ENCODE measurements at regions not wholly inside any gene's neighbourhood (a gene's known extent, or its start where the extent isn't known, plus 50 kb on each side); places are given as distances from the start of the nearest gene placed in this dataset.

- H3K36me3 ChIP-seq (ENCODE audit: insufficient read depth, low read length): no peaks in the 10 kb centered on the region
- H3K27me3 ChIP-seq (ENCODE audit: control insufficient read depth in 1 of 2, insufficient read depth in 2 of 2, low read length in 2 of 2): no peaks in the 10 kb centered on the region
- H3K9ac ChIP-seq (ENCODE audit: low read length): no peak overlapping the region
- no peaks in the 10 kb centered on the region for H3K9me3 ChIP-seq (ENCODE audit: low read length)
- H3K4me3 ChIP-seq (ENCODE audit: low read depth in 1 of 2, low read length in 2 of 2): no peak overlapping the region
- no peak overlapping the region for H3K27ac ChIP-seq (ENCODE audit: low read depth, low read length)
- peaks cover 13% of the 10 kb centered on the region for H3K4me1 ChIP-seq (ENCODE audit: insufficient read depth, low read length)
Measured at GRCh38 chr12:24374452-24374851, 425.0 kb upstream of the SOX5 start.

GRCh38 chr12:24373004-24373403 is 423.5 kb upstream of the SOX5 start:
- no peaks in the 10 kb centered on the region for H3K36me3 ChIP-seq (ENCODE audit: insufficient read depth, low read length)
- H3K4me3 ChIP-seq (ENCODE audit: low read depth in 1 of 2, low read length in 2 of 2): no peak overlapping the region
- H3K9ac ChIP-seq (ENCODE audit: low read length): no peak overlapping the region
- H3K4me1 ChIP-seq (ENCODE audit: insufficient read depth, low read length): no peaks in the 10 kb centered on the region
- H3K27me3 ChIP-seq (ENCODE audit: control insufficient read depth in 1 of 2, insufficient read depth in 2 of 2, low read length in 2 of 2): no peaks in the 10 kb centered on the region
- H3K9me3 ChIP-seq (ENCODE audit: low read length): no peaks in the 10 kb centered on the region
- H3K27ac ChIP-seq (ENCODE audit: low read depth, low read length): no peak overlapping the region

- H3K4me3 ChIP-seq (ENCODE audit: low read depth in 1 of 2, low read length in 2 of 2): no peak overlapping the region
- no peak overlapping the region for H3K27ac ChIP-seq (ENCODE audit: low read depth, low read length)
Measured at GRCh38 chr12:24366514-24366913, 417.0 kb upstream of the SOX5 start.

GRCh38 chr12:24364921-24365320 is 415.5 kb upstream of the SOX5 start:
- no peaks in the 10 kb centered on the region for H3K36me3 ChIP-seq (ENCODE audit: insufficient read depth, low read length)
- no peaks in the 10 kb centered on the region for H3K27me3 ChIP-seq (ENCODE audit: control insufficient read depth in 1 of 2, insufficient read depth in 2 of 2, low read length in 2 of 2)
- peaks cover 11% of the 10 kb centered on the region for H3K4me1 ChIP-seq (ENCODE audit: insufficient read depth, low read length)
- H3K27ac ChIP-seq (ENCODE audit: low read depth, low read length): no peak overlapping the region
- no peak overlapping the region for H3K4me3 ChIP-seq (ENCODE audit: low read depth in 1 of 2, low read length in 2 of 2)
- H3K9me3 ChIP-seq (ENCODE audit: low read length): no peaks in the 10 kb centered on the region
- H3K9ac ChIP-seq (ENCODE audit: low read length): no peak overlapping the region

More at GRCh38 chr12:24366514-24366913, 417.0 kb upstream of the SOX5 start:
- H3K4me1 ChIP-seq (ENCODE audit: insufficient read depth, low read length): peaks cover 11% of the 10 kb centered on the region
- H3K36me3 ChIP-seq (ENCODE audit: insufficient read depth, low read length): no peaks in the 10 kb centered on the region
- no peaks in the 10 kb centered on the region for H3K9me3 ChIP-seq (ENCODE audit: low read length)
- H3K27me3 ChIP-seq (ENCODE audit: control insufficient read depth in 1 of 2, insufficient read depth in 2 of 2, low read length in 2 of 2): no peaks in the 10 kb centered on the region
- no peak overlapping the region for H3K9ac ChIP-seq (ENCODE audit: low read length)

GRCh38 chr12:24363177-24363754 is 413.8 kb upstream of the SOX5 start:
- Histone ChIP-seq H3K9me3 (ENCODE audit: low read length) (no peaks in the 10 kb centered on the region), H3K36me3 (ENCODE audit: insufficient read depth, low read length) (no peaks in the 10 kb centered on the region), H3K9ac (ENCODE audit: low read length) (no peak overlapping the region), H3K4me1 (ENCODE audit: insufficient read depth, low read length) (peaks cover 11% of the 10 kb centered on the region), H3K4me3 (ENCODE audit: low read depth in 1 of 2, low read length in 2 of 2) (no peak overlapping the region), H3K27ac (ENCODE audit: low read depth, low read length) (no peak overlapping the region), H3K27me3 (ENCODE audit: control insufficient read depth in 1 of 2, insufficient read depth in 2 of 2, low read length in 2 of 2) (no peaks in the 10 kb centered on the region)

- Histone ChIP-seq H3K27me3 (ENCODE audit: control insufficient read depth in 1 of 2, insufficient read depth in 2 of 2, low read length in 2 of 2) (no peaks in the 10 kb centered on the region), H3K9ac (ENCODE audit: low read length) (no peak overlapping the region), H3K36me3 (ENCODE audit: insufficient read depth, low read length) (no peaks in the 10 kb centered on the region), H3K4me3 (ENCODE audit: low read depth in 1 of 2, low read length in 2 of 2) (no peak overlapping the region), H3K4me1 (ENCODE audit: insufficient read depth, low read length) (peaks cover 11% of the 10 kb centered on the region), H3K27ac (ENCODE audit: low read depth, low read length) (no peak overlapping the region), H3K9me3 (ENCODE audit: low read length) (no peaks in the 10 kb centered on the region)
Measured at GRCh38 chr12:24361877-24362580, 412.6 kb upstream of the SOX5 start.

- Histone ChIP-seq H3K27ac (ENCODE audit: low read depth, low read length) (no peak overlapping the region), H3K27me3 (ENCODE audit: control insufficient read depth in 1 of 2, insufficient read depth in 2 of 2, low read length in 2 of 2) (no peaks in the 10 kb centered on the region), H3K36me3 (ENCODE audit: insufficient read depth, low read length) (no peaks in the 10 kb centered on the region), H3K9ac (ENCODE audit: low read length) (no peak overlapping the region), H3K4me1 (ENCODE audit: insufficient read depth, low read length) (peaks cover 11% of the 10 kb centered on the region), H3K4me3 (ENCODE audit: low read depth in 1 of 2, low read length in 2 of 2) (no peak overlapping the region), H3K9me3 (ENCODE audit: low read length) (no peaks in the 10 kb centered on the region)
Measured at GRCh38 chr12:24360907-24361306, 411.4 kb upstream of the SOX5 start.

GRCh38 chr12:24360461-24360860 is 411.0 kb upstream of the SOX5 start:
- H3K4me3 ChIP-seq (ENCODE audit: low read depth in 1 of 2, low read length in 2 of 2): no peak overlapping the region
- peaks cover 11% of the 10 kb centered on the region for H3K4me1 ChIP-seq (ENCODE audit: insufficient read depth, low read length)
- H3K9me3 ChIP-seq (ENCODE audit: low read length): no peaks in the 10 kb centered on the region
- H3K9ac ChIP-seq (ENCODE audit: low read length): no peak overlapping the region
- H3K27ac ChIP-seq (ENCODE audit: low read depth, low read length): no peak overlapping the region
- no peaks in the 10 kb centered on the region for H3K36me3 ChIP-seq (ENCODE audit: insufficient read depth, low read length)
- H3K27me3 ChIP-seq (ENCODE audit: control insufficient read depth in 1 of 2, insufficient read depth in 2 of 2, low read length in 2 of 2): no peaks in the 10 kb centered on the region

- Histone ChIP-seq H3K9ac (ENCODE audit: low read length) (no peak overlapping the region), H3K27me3 (ENCODE audit: control insufficient read depth in 1 of 2, insufficient read depth in 2 of 2, low read length in 2 of 2) (no peaks in the 10 kb centered on the region), H3K4me3 (ENCODE audit: low read depth in 1 of 2, low read length in 2 of 2) (no peak overlapping the region), H3K4me1 (ENCODE audit: insufficient read depth, low read length) (peaks cover 11% of the 10 kb centered on the region), H3K36me3 (ENCODE audit: insufficient read depth, low read length) (no peaks in the 10 kb centered on the region), H3K9me3 (ENCODE audit: low read length) (no peaks in the 10 kb centered on the region), H3K27ac (ENCODE audit: low read depth, low read length) (no peak overlapping the region)
Measured at GRCh38 chr12:24360057-24360456, 410.6 kb upstream of the SOX5 start.

GRCh38 chr12:24359418-24359817 is 409.9 kb upstream of the SOX5 start:
- Histone ChIP-seq H3K36me3 (ENCODE audit: insufficient read depth, low read length) (no peaks in the 10 kb centered on the region), H3K4me3 (ENCODE audit: low read depth in 1 of 2, low read length in 2 of 2) (no peak overlapping the region), H3K27ac (ENCODE audit: low read depth, low read length) (no peak overlapping the region), H3K4me1 (ENCODE audit: insufficient read depth, low read length) (peaks cover 11% of the 10 kb centered on the region), H3K27me3 (ENCODE audit: control insufficient read depth in 1 of 2, insufficient read depth in 2 of 2, low read length in 2 of 2) (no peaks in the 10 kb centered on the region), H3K9ac (ENCODE audit: low read length) (no peak overlapping the region), H3K9me3 (ENCODE audit: low read length) (no peaks in the 10 kb centered on the region)

GRCh38 chr12:24356240-24356804 is 406.9 kb upstream of the SOX5 start:
- Histone ChIP-seq H3K4me3 (ENCODE audit: low read depth in 1 of 2, low read length in 2 of 2) (no peak overlapping the region), H3K4me1 (ENCODE audit: insufficient read depth, low read length) (no peaks in the 10 kb centered on the region), H3K27ac (ENCODE audit: low read depth, low read length) (no peak overlapping the region), H3K36me3 (ENCODE audit: insufficient read depth, low read length) (no peaks in the 10 kb centered on the region), H3K9ac (ENCODE audit: low read length) (no peak overlapping the region), H3K9me3 (ENCODE audit: low read length) (no peaks in the 10 kb centered on the region), H3K27me3 (ENCODE audit: control insufficient read depth in 1 of 2, insufficient read depth in 2 of 2, low read length in 2 of 2) (no peaks in the 10 kb centered on the region)

- H3K9ac ChIP-seq (ENCODE audit: low read length): no peak overlapping the region
- no peaks in the 10 kb centered on the region for H3K9me3 ChIP-seq (ENCODE audit: low read length)
- no peaks in the 10 kb centered on the region for H3K27me3 ChIP-seq (ENCODE audit: control insufficient read depth in 1 of 2, insufficient read depth in 2 of 2, low read length in 2 of 2)
- H3K27ac ChIP-seq (ENCODE audit: low read depth, low read length): no peak overlapping the region
- H3K4me3 ChIP-seq (ENCODE audit: low read depth in 1 of 2, low read length in 2 of 2): no peak overlapping the region
- H3K4me1 ChIP-seq (ENCODE audit: insufficient read depth, low read length): no peaks in the 10 kb centered on the region
- H3K36me3 ChIP-seq (ENCODE audit: insufficient read depth, low read length): no peaks in the 10 kb centered on the region
Measured at GRCh38 chr12:24352363-24352762, 402.9 kb upstream of the SOX5 start.
